CD4-positive, alpha-beta T cell (primary cell): ENCODE measurements at regions not wholly inside any gene's neighbourhood (a gene's known extent, or its start where the extent isn't known, plus 50 kb on each side); places are given as distances from the start of the nearest gene placed in this dataset.

Experiments used
- ATAC-seq: fragments of 200-7000 bp; cut with Tn5 transposase; one replicate; pipeline ENCODE4 v1.10.0; 2022; ENCODE audit warnings: mild to moderate bottlenecking; ENCODE audit not compliant: poor library complexity
- CTCF ChIA-PET: fragments of 350-600 bp; sonication (Branson Sonifier 250); formaldehyde crosslinking; loops from one replicate; lab custom pipeline; 2021; ENCODE audit warnings: antibody characterized with exemption, inconsistent platforms; lab: Charles Lee
- POLR2A ChIA-PET: fragments of 350-600 bp; sonication (Branson Sonifier 250); formaldehyde crosslinking; loops from one replicate; lab custom pipeline; 2021; ENCODE audit warnings: antibody characterized with exemption, inconsistent platforms; lab: Charles Lee
- DNase-seq, 14 experiments: peaks; one replicate each; pipeline ENCODE4 v3.0.0-alpha.2; 2013 to 2020; ENCODE audit warnings: mixed read lengths in 2 of 14
- H3K27ac ChIP-seq, 2 donors: one replicate each; pipeline versions ENCODE4 v1.5.1 to v1.7.0; 2013; ENCODE audit warnings: low read length in 2 of 2, low read depth in 1 of 2, mild to moderate bottlenecking in 1 of 2
- H3K27me3 ChIP-seq, 2 experiments: 1 replicate in 1 of 2; 2 replicates in 1 of 2; pipeline versions ENCODE4 v1.6.1 to v1.7.0; 2013; ENCODE audit warnings: low read length in 2 of 2, control low read depth in 1 of 2, mild to moderate bottlenecking in 1 of 2, moderate library complexity in 1 of 2; ENCODE audit not compliant: insufficient read depth in 2 of 2, control insufficient read depth in 1 of 2
- H3K36me3 ChIP-seq: one replicate; pipeline ENCODE4 v1.6.1; 2013; ENCODE audit warnings: low read length, control low read depth; ENCODE audit not compliant: insufficient read depth
- H3K4me1 ChIP-seq: one replicate; pipeline ENCODE4 v1.6.1; 2013; ENCODE audit warnings: low read length, control low read depth; ENCODE audit not compliant: insufficient read depth
- H3K4me3 ChIP-seq: one replicate; pipeline ENCODE4 v1.5.1; 2013; ENCODE audit warnings: mild to moderate bottlenecking, low read length, moderate library complexity
- H3K9me3 ChIP-seq, 2 experiments: 1 replicate in 1 of 2; 2 replicates in 1 of 2; pipeline versions ENCODE4 v1.6.1 to v1.7.0; 2013; ENCODE audit warnings: low read length in 2 of 2, mild to moderate bottlenecking in 2 of 2, control low read depth in 1 of 2, moderate library complexity in 1 of 2; ENCODE audit not compliant: control insufficient read depth in 1 of 2, insufficient read depth in 1 of 2
- H3K27ac Mint-ChIP-seq: one replicate; pipeline ENCODE4 v1.8.0; 2020; ENCODE audit warnings: mixed read lengths
- H3K27me3 Mint-ChIP-seq: one replicate; pipeline ENCODE4 v1.8.0; 2021; ENCODE audit warnings: mixed read lengths
- H3K36me3 Mint-ChIP-seq: one replicate; pipeline ENCODE4 v1.8.0; 2021; ENCODE audit warnings: low read depth, mixed read lengths
- H3K4me1 Mint-ChIP-seq: one replicate; pipeline ENCODE4 v1.8.0; 2021; ENCODE audit warnings: low read depth, mixed read lengths
- H3K4me3 Mint-ChIP-seq: one replicate; pipeline ENCODE4 v1.8.0; 2020; ENCODE audit warnings: mild to moderate bottlenecking, mixed read lengths
- H3K9me3 Mint-ChIP-seq: one replicate; pipeline ENCODE4 v1.8.0; 2020; ENCODE audit warnings: mixed read lengths
- CTCF ChIP-seq: fragments of 200-600 bp; IDR thresholded peaks from one replicate; pipeline ENCODE4 v1.8.0; 2022; ENCODE audit warnings: antibody characterized with exemption, mild to moderate bottlenecking
- intact Hi-C, 2 experiments: fragments of 100-400 bp; cut with DNase I in 1 of 2; cut with micrococcal nuclease in 1 of 2; formaldehyde crosslinking; loops; one replicate each; pipeline versions ENCODE4 v1.15.1 to v1.9.0; 2023 to 2025; cut with DNase I, micrococcal nuclease

DNA sequence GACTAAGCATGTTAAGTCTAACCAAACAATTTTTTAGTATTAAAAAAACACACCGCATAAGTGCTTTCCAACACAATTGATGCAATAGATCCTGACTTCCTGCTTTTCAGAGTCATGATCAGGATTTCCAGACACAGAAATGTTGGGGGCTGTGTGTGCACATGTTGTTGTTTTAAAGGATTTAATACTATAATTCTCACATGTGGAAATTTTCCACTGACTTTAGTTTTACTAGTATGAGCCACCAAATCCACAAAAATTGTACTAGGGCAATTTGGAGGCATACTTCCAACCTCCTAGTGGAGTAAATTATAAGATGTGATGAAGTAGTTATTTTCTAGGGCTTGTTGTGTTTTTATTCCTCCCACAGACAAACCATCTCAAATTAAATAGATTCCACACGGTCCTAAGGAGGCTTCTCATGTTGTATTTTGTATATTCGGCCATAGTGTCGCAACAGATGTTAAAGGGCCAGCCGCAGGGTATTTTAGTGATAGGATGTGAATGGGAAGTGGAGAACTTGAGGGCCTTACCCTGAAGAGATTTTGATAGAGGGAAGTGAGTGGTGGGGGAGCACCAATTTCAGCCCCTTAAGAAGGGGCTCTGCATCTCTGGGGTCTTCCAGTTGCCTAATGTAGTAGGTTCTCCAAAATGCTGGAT is 108.9 kb upstream of the KLF7 start:
- no peak for TF ChIP-seq CTCF
- Mint-ChIP-seq H3K36me3 (no peaks in the 10 kb centered on the region), H3K4me3 (no peak overlapping the region), H3K4me1 (no peaks in the 10 kb centered on the region), H3K27me3 (no peaks in the 10 kb centered on the region), H3K9me3 (no peaks in the 10 kb centered on the region), H3K27ac (no peak overlapping the region)
- H3K9me3 ChIP-seq: no peaks in the 10 kb centered on the region
- no peak overlapping the region for H3K27ac ChIP-seq
- no peaks in the 10 kb centered on the region for H3K4me1 ChIP-seq
- no peak for DNase-seq
- POLR2A ChIA-PET: no interaction called here
- intact Hi-C loops: loop anchor here in 1 of 2 experiments (5.0 kb wide), 1 partner anchor 623 kb away; no protein-coding TSS in a partner anchor
- H3K36me3 ChIP-seq: no peaks in the 10 kb centered on the region
- ATAC-seq: no peak
- no peak overlapping the region for H3K4me3 ChIP-seq
- H3K27me3 ChIP-seq: no peaks in the 10 kb centered on the region
- CTCF ChIA-PET: no interaction called here

DNA sequence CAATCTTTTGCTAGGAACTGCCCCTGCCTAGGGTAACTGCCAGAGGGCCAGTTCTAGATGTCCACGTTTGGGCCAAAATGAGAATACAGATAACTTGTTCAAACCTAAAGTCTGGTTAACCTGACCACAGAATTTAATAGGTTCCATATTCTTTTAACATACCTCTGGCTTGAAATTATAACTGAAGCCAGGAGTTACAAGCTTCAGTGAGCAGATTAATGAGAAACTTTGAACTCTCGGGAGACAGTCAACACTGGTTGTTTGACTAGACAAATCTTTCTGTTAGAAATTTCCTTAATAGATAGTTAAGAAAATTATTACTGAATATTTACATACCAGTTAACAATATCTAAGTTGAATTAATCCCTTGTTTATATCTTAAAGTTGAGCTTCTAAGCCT is 110.0 kb upstream of the KLF7 start:
- ChIA-PET CTCF (no interaction called here), POLR2A (no interaction called here)
- H3K9me3 Mint-ChIP-seq: no peaks in the 10 kb centered on the region
- no peak for TF ChIP-seq CTCF
- H3K27me3 Mint-ChIP-seq: no peaks in the 10 kb centered on the region
- H3K27ac Mint-ChIP-seq: no peak overlapping the region
- no peaks in the 10 kb centered on the region for H3K4me1 Mint-ChIP-seq
- DNase-seq (no peak), ATAC-seq (no peak)
- intact Hi-C loops: loop anchor here in 1 of 2 experiments (5.0 kb wide), 1 partner anchor 622 kb away; no protein-coding TSS in a partner anchor
- Histone ChIP-seq H3K4me1 (no peaks in the 10 kb centered on the region), H3K27me3 (no peaks in the 10 kb centered on the region), H3K9me3 (no peaks in the 10 kb centered on the region), H3K4me3 (no peak overlapping the region), H3K27ac (no peak overlapping the region), H3K36me3 (no peaks in the 10 kb centered on the region)
- H3K4me3 Mint-ChIP-seq: no peak overlapping the region
- no peaks in the 10 kb centered on the region for H3K36me3 Mint-ChIP-seq

- Histone ChIP-seq H3K36me3 (no peaks in the 10 kb centered on the region), H3K4me3 (no peak overlapping the region), H3K9me3 (no peaks in the 10 kb centered on the region), H3K27ac (no peak overlapping the region), H3K27me3 (no peaks in the 10 kb centered on the region), H3K4me1 (no peaks in the 10 kb centered on the region)
- ATAC-seq (no peak), DNase-seq (no peak)
- no peak overlapping the region for H3K4me3 Mint-ChIP-seq
- intact Hi-C loops: loop anchor here in 1 of 2 experiments (5.0 kb wide), 1 partner anchor 621 kb away; no protein-coding TSS in a partner anchor
- CTCF ChIA-PET: no interaction called here
- TF ChIP-seq CTCF: no peak
- POLR2A ChIA-PET: no interaction called here
- H3K27me3 Mint-ChIP-seq: no peaks in the 10 kb centered on the region
- no peaks in the 10 kb centered on the region for H3K9me3 Mint-ChIP-seq
- no peaks in the 10 kb centered on the region for H3K4me1 Mint-ChIP-seq
- no peaks in the 10 kb centered on the region for H3K36me3 Mint-ChIP-seq
- no peak overlapping the region for H3K27ac Mint-ChIP-seq
Observed at GRCh38 chr2:207276248-207276647, 110.5 kb upstream of the KLF7 start.
